Amygdala (tissue), 56 donors: ENCODE measurements at regions not wholly inside any gene's neighbourhood (a gene's known extent, or its start where the extent isn't known, plus 50 kb on each side); places are given as distances from the start of the nearest gene placed in this dataset.
A peak's percentile ranks its signal among the peaks of the same experiment; 100 is the strongest.
"Not testable (repeated sequence)": the region's sequence is repeated elsewhere in the genome, so short reads cannot be mapped to it uniquely, and the experiment has no call there.

ENCODE experiments used
- DNase-seq, 56 donors: peaks; one replicate each; lab custom pipeline; 2025; lab: John Stamatoyannopoulos, UW

GRCh38 chr6:167208819-167209576 is 51.2 kb upstream of the GPR31 start:
- no peak for DNase-seq

DNA sequence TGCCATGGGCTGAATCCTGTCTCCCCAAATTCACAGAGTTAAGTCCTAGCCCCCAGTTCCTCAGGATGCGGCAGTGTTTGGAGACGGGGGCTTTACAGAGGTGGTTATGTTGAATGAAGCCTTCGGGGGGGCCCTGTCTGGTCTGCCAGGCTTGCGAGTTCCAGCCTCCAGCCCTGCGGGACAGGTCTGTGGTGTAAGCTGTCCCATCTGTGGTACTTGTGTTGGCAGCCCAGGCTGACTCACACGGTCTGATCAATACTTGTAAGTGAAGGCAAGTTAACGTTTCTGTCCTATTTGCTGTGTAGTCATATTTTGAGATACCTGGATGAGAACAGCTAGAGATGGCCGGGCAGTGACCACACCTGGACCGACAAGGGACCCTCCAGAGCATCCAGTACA is 51.8 kb upstream of the GPR31 start:
- DNase-seq: no peak

- DNase-seq: no peak
Measured at GRCh38 chr6:167210375-167211294, 52.9 kb upstream of the GPR31 start.

DNA sequence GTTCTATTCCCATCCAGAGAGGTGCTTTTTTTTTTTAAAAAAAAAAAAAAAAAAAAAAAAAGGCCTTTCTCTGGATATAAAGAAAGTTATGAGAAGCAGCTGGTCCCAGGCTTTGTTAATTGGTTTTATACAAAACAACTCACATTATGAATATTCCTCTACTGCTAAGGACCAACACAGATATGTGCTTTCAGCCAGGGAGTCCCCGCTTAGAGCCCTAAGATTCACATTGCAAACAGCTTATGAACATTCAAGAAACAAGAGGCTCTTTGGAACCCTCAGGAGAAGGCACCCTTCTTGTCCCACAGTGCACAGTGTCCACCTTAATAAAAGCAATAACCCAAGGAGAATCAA is 53.5 kb upstream of the GPR31 start:
- no peak for DNase-seq

DNA sequence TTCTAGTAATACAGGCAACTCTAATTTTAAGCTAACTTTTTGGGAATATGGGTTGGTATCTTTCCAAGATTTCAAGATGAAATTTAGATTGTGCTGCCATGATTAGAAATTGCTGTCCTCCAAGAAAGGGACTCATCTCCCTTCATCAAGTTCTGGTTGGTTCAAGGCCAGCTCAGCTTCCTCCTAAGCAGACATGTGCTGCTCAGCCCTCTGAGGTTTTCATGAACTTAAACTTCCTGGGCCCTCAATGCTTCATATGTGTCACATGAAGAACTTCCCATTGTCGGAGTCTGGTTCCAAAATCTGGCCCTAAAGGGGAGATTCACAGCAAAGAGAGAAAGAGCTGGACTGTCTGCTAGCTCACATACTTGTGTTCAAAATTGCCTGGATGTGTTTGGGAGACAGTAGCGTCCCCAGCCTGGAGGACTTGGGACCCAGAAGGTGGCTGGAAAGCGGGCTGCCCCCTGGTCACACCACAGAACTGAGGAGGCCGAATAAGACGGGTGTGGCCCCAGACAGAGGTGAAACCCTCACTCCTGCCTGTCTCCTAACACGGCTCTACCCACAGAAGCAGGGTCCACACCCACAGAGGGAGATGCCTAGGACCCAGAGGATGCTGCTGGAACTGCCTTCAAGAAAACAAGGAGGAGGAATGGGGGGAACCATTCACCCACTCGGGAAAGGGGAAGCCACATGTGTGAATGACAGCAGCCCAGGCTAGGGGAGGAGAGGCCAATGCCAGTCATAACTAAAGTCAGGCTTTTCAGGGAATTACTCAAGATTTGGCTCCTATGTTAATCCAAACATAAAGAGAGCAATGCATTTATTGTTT is 54.3 kb upstream of the GPR31 start:
- DNase-seq: peak in 1 of 56 donors; percentile 11

DNA sequence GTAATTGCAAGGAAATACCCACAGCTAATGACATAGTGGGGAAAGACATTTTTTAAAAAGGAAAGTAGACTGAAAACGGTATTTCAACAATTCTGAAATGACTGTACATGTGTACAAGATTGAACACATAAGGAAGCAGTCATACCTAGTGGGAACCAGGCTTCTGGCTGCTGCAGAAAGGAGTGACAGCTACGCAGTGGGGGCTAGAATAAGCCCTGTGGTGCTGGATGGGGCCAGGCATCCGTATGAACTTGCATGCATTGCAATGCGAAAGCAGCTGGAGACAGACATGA is 54.9 kb upstream of the GPR31 start:
- DNase-seq: no peak

DNA sequence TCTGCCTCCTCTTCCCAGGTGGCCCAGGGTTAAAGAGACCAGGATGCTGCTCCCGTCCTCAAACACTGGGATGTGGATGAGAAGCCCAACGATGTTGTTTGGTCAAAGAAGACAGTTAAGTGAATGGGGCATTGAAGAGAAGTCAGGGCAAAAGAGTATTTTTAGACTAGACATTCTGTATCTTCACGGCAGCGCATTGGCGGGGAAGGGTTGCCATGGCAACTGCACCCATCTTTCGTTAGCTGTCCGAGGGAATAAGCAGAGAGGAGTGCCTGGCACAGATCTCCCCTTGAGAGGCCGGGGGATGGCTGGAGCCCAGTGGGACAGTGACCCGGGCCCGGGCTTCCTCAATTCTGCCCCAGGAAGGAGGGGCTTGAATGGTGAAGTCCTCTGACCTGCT is 56.4 kb upstream of the GPR31 start:
- DNase-seq: peak in 25 of 56 donors; percentile 7 to 70 (median 31)

- DNase-seq: not testable (repeated sequence)
Measured at GRCh38 chr6:167215429-167216250, 57.9 kb upstream of the GPR31 start.

GRCh38 chr6:167216390-167217050 is 58.7 kb upstream of the GPR31 start:
- DNase-seq: not testable (repeated sequence)

DNA sequence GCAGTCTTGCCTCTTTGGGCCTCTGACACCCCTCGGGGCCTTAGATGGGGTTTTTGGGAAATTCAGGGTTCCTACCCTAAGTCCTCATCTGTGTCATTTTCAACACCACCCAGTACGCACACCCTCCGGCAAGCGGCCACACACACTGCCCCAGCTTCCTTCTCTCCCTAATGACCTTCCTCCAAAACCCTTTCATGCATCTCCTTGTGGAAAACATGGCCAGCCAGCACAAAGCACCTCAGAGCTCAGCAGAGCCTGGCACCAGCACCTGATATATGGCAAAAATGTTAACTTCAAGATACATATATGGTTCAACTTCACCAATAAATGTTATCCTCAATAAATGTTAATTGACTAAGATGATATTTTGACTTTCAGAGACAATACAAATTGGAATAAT is 59.3 kb upstream of the GPR31 start:
- not testable (repeated sequence) for DNase-seq

DNA sequence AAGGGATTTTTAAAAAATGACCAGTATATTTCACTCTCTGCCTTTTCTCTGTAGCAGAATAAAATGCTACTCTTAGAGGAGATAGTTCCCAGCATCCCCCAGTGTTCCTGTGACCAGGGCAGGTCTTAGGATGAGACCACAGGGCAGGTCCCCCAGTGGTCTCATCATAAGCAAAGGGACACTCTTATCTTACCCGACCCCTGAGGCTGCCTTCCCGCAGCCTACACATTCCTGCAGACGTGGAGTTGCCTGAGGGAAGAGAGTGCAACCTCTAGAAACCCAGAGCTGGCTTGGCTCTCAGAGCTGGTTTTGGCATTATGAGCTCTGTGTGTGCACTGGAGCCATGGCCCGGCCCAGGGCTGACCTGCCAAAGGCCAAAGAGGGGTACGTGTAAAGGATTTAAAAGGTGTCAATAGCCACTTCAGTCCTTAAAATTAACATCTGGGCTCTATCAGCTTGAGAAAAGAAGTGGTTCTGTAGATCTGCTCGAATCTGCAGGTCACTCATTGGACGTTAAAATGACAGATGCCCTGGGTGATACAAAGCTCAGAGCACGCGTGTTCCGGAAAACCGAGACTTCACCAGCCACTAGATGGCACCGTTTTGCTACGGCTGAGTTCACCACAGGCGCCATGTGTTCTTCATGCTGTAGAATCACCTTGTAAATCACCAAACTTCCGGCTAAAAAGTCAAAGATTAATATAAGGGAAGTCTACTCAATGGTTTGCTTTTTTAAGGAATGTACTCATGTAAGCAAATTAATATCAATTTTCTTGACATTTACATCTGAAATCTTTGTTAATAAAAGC is 60.4 kb upstream of the GPR31 start:
- DNase-seq: peak in 3 of 56 donors; percentile 4 to 18 (median 5)

- DNase-seq: not testable (repeated sequence)
Measured at GRCh38 chr6:167219079-167219478, 61.3 kb upstream of the GPR31 start.

DNA sequence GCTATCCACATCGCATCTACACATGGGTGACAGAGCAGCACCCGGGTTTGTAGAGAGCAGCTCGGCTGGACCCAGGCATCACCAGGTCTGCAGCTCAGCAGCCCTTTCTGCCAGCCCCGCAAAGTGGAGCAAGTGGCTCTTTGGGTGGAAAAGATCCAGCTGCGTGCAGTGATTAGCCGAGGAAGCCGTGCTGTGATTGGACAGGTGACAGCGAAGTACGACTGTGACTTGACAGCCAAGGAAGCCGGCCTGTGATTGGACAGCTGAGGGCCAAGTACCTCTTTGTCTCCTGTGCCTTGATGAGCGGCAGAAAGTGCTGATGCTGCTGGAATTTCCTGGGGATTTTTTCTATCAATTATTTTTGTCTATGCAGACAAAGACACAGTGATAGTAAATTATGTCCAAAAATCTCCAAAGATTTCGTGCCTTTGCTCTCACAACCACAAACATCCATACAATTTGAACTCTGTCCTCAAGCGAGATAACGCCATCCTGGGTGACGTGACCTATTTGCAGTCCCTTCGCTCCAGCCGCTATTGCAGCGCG is 62.3 kb upstream of the GPR31 start:
- peak in 9 of 56 donors; percentile 16 to 50 (median 27) for DNase-seq

GRCh38 chr6:167221400-167222201 is 63.8 kb upstream of the GPR31 start:
- no peak for DNase-seq

- not testable (repeated sequence) for DNase-seq
Measured at GRCh38 chr6:167225566-167226382, 65.3 kb upstream of the UNC93A start.

DNA sequence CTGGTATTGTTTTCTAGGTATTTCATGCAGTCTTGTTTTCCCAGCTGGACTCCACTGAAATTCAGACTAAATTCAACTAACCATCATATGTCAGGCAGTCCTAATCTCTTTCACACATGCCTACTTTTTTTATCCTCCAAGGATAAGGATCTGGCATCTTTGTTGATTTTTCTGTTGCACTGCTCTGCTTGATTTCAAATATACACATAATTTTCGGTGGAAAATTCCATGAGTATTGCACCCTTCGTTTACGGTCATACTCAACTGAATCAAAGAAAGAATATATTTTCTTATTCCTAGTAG is 64.8 kb upstream of the UNC93A start:
- DNase-seq: no peak

DNA sequence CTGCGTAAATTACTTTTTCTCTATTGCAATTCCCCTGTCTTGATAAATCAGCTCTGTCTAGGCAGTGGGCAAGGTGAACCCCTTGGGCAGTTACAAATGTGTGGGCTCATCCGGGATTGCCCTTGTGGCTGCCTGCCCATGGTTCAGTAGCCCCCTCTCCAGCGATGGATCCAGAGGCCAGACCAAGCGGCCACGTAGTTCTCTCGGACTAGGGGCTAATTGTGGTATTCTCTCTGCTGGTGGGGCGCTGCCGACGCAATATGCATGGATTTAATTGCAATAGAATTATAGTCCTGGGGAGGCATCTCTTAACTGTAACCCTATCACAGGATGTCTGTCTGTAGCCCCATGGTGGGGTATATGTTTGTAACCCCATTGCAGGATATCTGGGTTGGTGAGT is 64.3 kb upstream of the UNC93A start:
- DNase-seq: no peak
